IPS DF 6.9 (cell line): ENCODE measurements at regions not wholly inside any gene's neighbourhood (a gene's known extent, or its start where the extent isn't known, plus 50 kb on each side); places are given as distances from the start of the nearest gene placed in this dataset.

ENCODE experiments used
- DNase-seq: peaks from one replicate; pipeline ENCODE4 v3.0.0-alpha.2; 2013; ENCODE audit warnings: low read depth, low spot score
- H3K27ac ChIP-seq: one replicate; pipeline ENCODE4 v1.5.1; 2013; ENCODE audit warnings: low read length, control low read depth
- H3K27me3 ChIP-seq: 2 replicates; pipeline ENCODE4 v1.6.1; 2013; ENCODE audit warnings: mild to moderate bottlenecking, low read length; ENCODE audit not compliant: control insufficient read depth, insufficient read depth
- H3K36me3 ChIP-seq: 2 replicates; pipeline ENCODE4 v1.6.1; 2013; ENCODE audit warnings: low read length; ENCODE audit not compliant: control insufficient read depth, insufficient read depth
- H3K4me1 ChIP-seq: 2 replicates; pipeline ENCODE4 v1.6.1; 2013; ENCODE audit warnings: low read length; ENCODE audit not compliant: control insufficient read depth, insufficient read depth
- H3K4me3 ChIP-seq: 2 replicates; pipeline ENCODE4 v1.5.1; 2013; ENCODE audit warnings: mild to moderate bottlenecking, low read length
- H3K9me3 ChIP-seq: 2 replicates; pipeline ENCODE4 v1.6.1; 2013; ENCODE audit warnings: low read length, inconsistent platforms; ENCODE audit not compliant: control insufficient read depth, insufficient read depth
- WGBS: extraction: QIAGEN DNeasy Blood & Tissue Kit; methylation state at CpG from one replicate; pipeline ENCODE4 v1.1.7; 2013; ENCODE audit warnings: mixed read lengths, missing lambda C conversion rate; ENCODE audit not compliant: insufficient read length, insufficient coverage; 5-methylcytosine and 5-hydroxymethylcytosine counted together

GRCh38 chr22:47248925-47249324 is 486.5 kb downstream of the TBC1D22A start:
- Histone ChIP-seq H3K4me1 (no peaks in the 10 kb centered on the region), H3K9me3 (peaks cover 37% of the 10 kb centered on the region), H3K36me3 (no peaks in the 10 kb centered on the region), H3K27me3 (no peaks in the 10 kb centered on the region), H3K4me3 (no peak overlapping the region), H3K27ac (no peak overlapping the region)
- no CpG with 5 or more reads among the region's 4 CpGs for WGBS
- DNase-seq = no peak

- Histone ChIP-seq H3K4me1 (no peaks in the 10 kb centered on the region), H3K9me3 (peaks cover 38% of the 10 kb centered on the region), H3K27ac (no peak overlapping the region), H3K36me3 (no peaks in the 10 kb centered on the region), H3K4me3 (no peak overlapping the region), H3K27me3 (no peaks in the 10 kb centered on the region)
- no CpG with 5 or more reads among the region's 12 CpGs for whole genome bisulfite sequencing
- DNase-seq = no peak
These were observed 485.3 kb downstream of the TBC1D22A start for GRCh38 chr22:47247579-47248240.

- Histone ChIP-seq H3K36me3 (no peaks in the 10 kb centered on the region), H3K4me1 (no peaks in the 10 kb centered on the region), H3K4me3 (no peak overlapping the region), H3K27me3 (no peaks in the 10 kb centered on the region), H3K27ac (no peak overlapping the region), H3K9me3 (peaks cover 28% of the 10 kb centered on the region)
- DNase-seq = no peak
- WGBS = no CpG with 5 or more reads among the region's 7 CpGs
These were observed 483.3 kb downstream of the TBC1D22A start for GRCh38 chr22:47245786-47246185.

- peaks cover 26% of the 10 kb centered on the region for H3K9me3 ChIP-seq
- no peaks in the 10 kb centered on the region for H3K4me1 ChIP-seq
- no peak overlapping the region for H3K4me3 ChIP-seq
- WGBS = no CpG with 5 or more reads among the region's 3 CpGs
- no peak for DNase-seq
- H3K36me3 ChIP-seq = no peaks in the 10 kb centered on the region
- H3K27ac ChIP-seq = no peak overlapping the region
- no peaks in the 10 kb centered on the region for H3K27me3 ChIP-seq
These were observed 482.8 kb downstream of the TBC1D22A start for GRCh38 chr22:47245286-47245685.

- H3K4me3 ChIP-seq = no peak overlapping the region
- H3K27me3 ChIP-seq = no peaks in the 10 kb centered on the region
- no peak for DNase-seq
- peaks cover 24% of the 10 kb centered on the region for H3K9me3 ChIP-seq
- WGBS = no CpG with 5 or more reads among the region's 10 CpGs
- no peak overlapping the region for H3K27ac ChIP-seq
- no peaks in the 10 kb centered on the region for H3K36me3 ChIP-seq
- no peaks in the 10 kb centered on the region for H3K4me1 ChIP-seq
These were observed 477.7 kb downstream of the TBC1D22A start for GRCh38 chr22:47240116-47240515.

GRCh38 chr22:47239474-47239860 is 477.0 kb downstream of the TBC1D22A start:
- DNase-seq = no peak
- Histone ChIP-seq H3K4me3 (no peak overlapping the region), H3K9me3 (peaks cover 23% of the 10 kb centered on the region), H3K27me3 (no peaks in the 10 kb centered on the region), H3K27ac (no peak overlapping the region), H3K36me3 (no peaks in the 10 kb centered on the region), H3K4me1 (no peaks in the 10 kb centered on the region)
- WGBS = no CpG with 5 or more reads among the region's 6 CpGs

GRCh38 chr22:47238690-47239473 is 476.4 kb downstream of the TBC1D22A start:
- no CpG with 5 or more reads among the region's 10 CpGs for WGBS
- H3K9me3 ChIP-seq = peaks cover 20% of the 10 kb centered on the region

GRCh38 chr22:47237890-47238480 is 475.5 kb downstream of the TBC1D22A start:
- no CpG with 5 or more reads among the region's 7 CpGs for WGBS
- H3K27me3 ChIP-seq = no peaks in the 10 kb centered on the region
- H3K27ac ChIP-seq = no peak overlapping the region
- no peak for DNase-seq
- H3K9me3 ChIP-seq = peaks cover 23% of the 10 kb centered on the region
- H3K36me3 ChIP-seq = no peaks in the 10 kb centered on the region
- no peaks in the 10 kb centered on the region for H3K4me1 ChIP-seq
- no peak overlapping the region for H3K4me3 ChIP-seq

More at GRCh38 chr22:47238690-47239473, 476.4 kb downstream of the TBC1D22A start:
- no peak for DNase-seq
- no peak overlapping the region for H3K4me3 ChIP-seq
- H3K27ac ChIP-seq = no peak overlapping the region
- no peaks in the 10 kb centered on the region for H3K36me3 ChIP-seq
- no peaks in the 10 kb centered on the region for H3K4me1 ChIP-seq
- no peaks in the 10 kb centered on the region for H3K27me3 ChIP-seq

GRCh38 chr22:47236718-47237117 is 474.3 kb downstream of the TBC1D22A start:
- H3K36me3 ChIP-seq = no peaks in the 10 kb centered on the region
- H3K4me1 ChIP-seq = no peaks in the 10 kb centered on the region
- no peak overlapping the region for H3K27ac ChIP-seq
- WGBS = no CpG with 5 or more reads among the region's 1 CpG
- H3K4me3 ChIP-seq = no peak overlapping the region
- no peak for DNase-seq
- no peaks in the 10 kb centered on the region for H3K27me3 ChIP-seq
- H3K9me3 ChIP-seq = peaks cover 29% of the 10 kb centered on the region

GRCh38 chr22:47236161-47236560 is 473.7 kb downstream of the TBC1D22A start:
- H3K27me3 ChIP-seq = no peaks in the 10 kb centered on the region
- no peak overlapping the region for H3K27ac ChIP-seq
- H3K4me3 ChIP-seq = no peak overlapping the region
- no peaks in the 10 kb centered on the region for H3K36me3 ChIP-seq
- no CpG with 5 or more reads among the region's 2 CpGs for WGBS
- peaks cover 32% of the 10 kb centered on the region for H3K9me3 ChIP-seq
- no peak for DNase-seq
- H3K4me1 ChIP-seq = no peaks in the 10 kb centered on the region
